H9 (cell line): ENCODE measurements at regions not wholly inside any gene's neighbourhood (a gene's known extent, or its start where the extent isn't known, plus 50 kb on each side); places are given as distances from the start of the nearest gene placed in this dataset.

Source experiments
- DNase-seq: peaks from one replicate; pipeline ENCODE4 v3.0.0-alpha.2; 2017
- H2AFZ ChIP-seq: one replicate; pipeline ENCODE4 v1.6.1; 2013; ENCODE audit warnings: mild to moderate bottlenecking, low read length, control low read depth, moderate library complexity
- H2AK5ac ChIP-seq: 2 replicates; pipeline ENCODE4 v1.6.1; 2013; ENCODE audit warnings: low read length, control low read depth, mixed read lengths; ENCODE audit not compliant: insufficient read length
- H2BK120ac ChIP-seq: one replicate; pipeline ENCODE4 v1.6.1; 2013; ENCODE audit warnings: low read depth, mild to moderate bottlenecking, low read length, control low read depth, inconsistent platforms; ENCODE audit not compliant: poor library complexity, severe bottlenecking
- H2BK12ac ChIP-seq: 2 replicates; pipeline ENCODE4 v1.6.1; 2013; ENCODE audit warnings: low read length, control low read depth, mixed read lengths, low read depth; ENCODE audit not compliant: insufficient read length
- H2BK15ac ChIP-seq: 2 replicates; pipeline ENCODE4 v1.6.1; 2013; ENCODE audit warnings: low read depth, low read length, control low read depth
- H2BK20ac ChIP-seq: one replicate; pipeline ENCODE4 v1.6.1; 2013; ENCODE audit warnings: low read depth, mild to moderate bottlenecking, low read length, control low read depth, inconsistent platforms; ENCODE audit not compliant: poor library complexity, severe bottlenecking
- H2BK5ac ChIP-seq: 2 replicates; pipeline ENCODE4 v1.6.1; 2013; ENCODE audit warnings: low read length, control low read depth, mixed read lengths; ENCODE audit not compliant: insufficient read length
- H3K14ac ChIP-seq: 2 replicates; pipeline ENCODE4 v1.6.1; 2013; ENCODE audit warnings: low read length, control low read depth; ENCODE audit not compliant: insufficient read depth
- H3K18ac ChIP-seq: 2 replicates; pipeline ENCODE4 v1.6.1; 2013; ENCODE audit warnings: low read depth, mild to moderate bottlenecking, mixed read lengths, low read length, control low read depth; ENCODE audit not compliant: insufficient read length
- H3K23ac ChIP-seq: 2 replicates; pipeline ENCODE4 v1.6.1; 2013; ENCODE audit warnings: low read length, control low read depth, mixed read lengths, low read depth; ENCODE audit not compliant: insufficient read length
- H3K23me2 ChIP-seq: 2 replicates; pipeline ENCODE4 v1.6.1; 2013; ENCODE audit warnings: low read depth, mild to moderate bottlenecking, mixed read lengths, low read length, control low read depth; ENCODE audit not compliant: insufficient read length, poor library complexity, severe bottlenecking
- H3K27ac ChIP-seq: 2 replicates; pipeline ENCODE4 v1.5.1; 2013; ENCODE audit warnings: low read length, control low read depth, mixed read lengths, low read depth; ENCODE audit not compliant: insufficient read length
- H3K27me3 ChIP-seq: 2 replicates; pipeline ENCODE4 v1.6.1; 2013; ENCODE audit warnings: low read length, control low read depth, inconsistent platforms; ENCODE audit not compliant: insufficient read depth
- H3K4ac ChIP-seq: 2 replicates; pipeline ENCODE4 v1.6.1; 2013; ENCODE audit warnings: low read depth, mild to moderate bottlenecking, control low read depth, inconsistent platforms, low read length, moderate library complexity
- H3K4me1 ChIP-seq: 2 replicates; pipeline ENCODE4 v1.6.1; 2013; ENCODE audit warnings: low read length, control low read depth, inconsistent platforms; ENCODE audit not compliant: insufficient read depth
- H3K4me2 ChIP-seq: 2 replicates; pipeline ENCODE4 v1.6.1; 2013; ENCODE audit warnings: low read length, control low read depth, mixed read lengths; ENCODE audit not compliant: insufficient read length, insufficient read depth
- H3K56ac ChIP-seq: 2 replicates; pipeline ENCODE4 v1.6.1; 2013; ENCODE audit warnings: low read depth, mild to moderate bottlenecking, mixed read lengths, low read length, control low read depth; ENCODE audit not compliant: insufficient read length
- H3K79me1 ChIP-seq: 2 replicates; pipeline ENCODE4 v1.6.1; 2013; ENCODE audit warnings: low read depth, mild to moderate bottlenecking, moderate library complexity, low read length, control low read depth, inconsistent platforms; ENCODE audit not compliant: insufficient read depth, poor library complexity, severe bottlenecking
- H3K79me2 ChIP-seq: 2 replicates; pipeline ENCODE4 v1.6.1; 2013; ENCODE audit warnings: low read length, control low read depth, inconsistent platforms; ENCODE audit not compliant: insufficient read depth
- H3K9ac ChIP-seq: 2 replicates; pipeline ENCODE4 v1.6.1; 2013; ENCODE audit warnings: low read length, control low read depth, mixed read lengths; ENCODE audit not compliant: insufficient read length; ENCODE audit errors: extremely low read depth
- H3K9me3 ChIP-seq: one replicate; pipeline ENCODE4 v1.6.1; 2013; ENCODE audit warnings: low read depth, low read length, inconsistent platforms; ENCODE audit not compliant: control insufficient read depth
- H3T11ph ChIP-seq: one replicate; pipeline ENCODE4 v1.6.1; 2013; ENCODE audit warnings: mild to moderate bottlenecking, low read length, control low read depth, inconsistent platforms
- H4K20me1 ChIP-seq: one replicate; pipeline ENCODE4 v1.6.1; 2013; ENCODE audit not compliant: control insufficient read depth, insufficient read length, insufficient read depth
- H4K5ac ChIP-seq: 2 replicates; pipeline ENCODE4 v1.6.1; 2013; ENCODE audit warnings: low read depth, mild to moderate bottlenecking, mixed read lengths, low read length, control low read depth; ENCODE audit not compliant: insufficient read length
- H4K8ac ChIP-seq: replicated peaks from 2 replicates; pipeline ENCODE4 v1.6.1; 2013; ENCODE audit warnings: low read length, control low read depth, mixed read lengths, low read depth; ENCODE audit not compliant: insufficient read length
- H4K91ac ChIP-seq: 2 replicates; pipeline ENCODE4 v1.6.1; 2013; ENCODE audit warnings: low read depth, mild to moderate bottlenecking, moderate library complexity, mixed read lengths, low read length, control low read depth; ENCODE audit not compliant: insufficient read length
- H3K27ac Mint-ChIP-seq, 3 experiments: 2 replicates in 2 of 3; 3 replicates in 1 of 3; pipeline ENCODE4 v1.8.0; 2020 to 2021; ENCODE audit warnings: mixed read lengths in 3 of 3, mild to moderate bottlenecking in 1 of 3, moderate library complexity in 1 of 3
- H3K27me3 Mint-ChIP-seq: 2 replicates; pipeline ENCODE4 v1.8.0; 2021; ENCODE audit warnings: low read depth, mild to moderate bottlenecking, moderate library complexity, mixed read lengths
- H3K36me3 Mint-ChIP-seq, 3 experiments: 2 replicates in 2 of 3; 3 replicates in 1 of 3; pipeline ENCODE4 v1.8.0; 2020 to 2021; ENCODE audit warnings: low read depth in 3 of 3, mixed read lengths in 3 of 3; ENCODE audit not compliant: insufficient read depth in 1 of 3
- H3K4me1 Mint-ChIP-seq, 2 experiments: 2 replicates each; pipeline ENCODE4 v1.8.0; 2020; ENCODE audit warnings: mixed read lengths in 2 of 2
- H3K4me3 Mint-ChIP-seq, 2 experiments: 2 replicates in 1 of 2; 3 replicates in 1 of 2; pipeline ENCODE4 v1.8.0; 2020 to 2021; ENCODE audit warnings: mild to moderate bottlenecking in 2 of 2, mixed read lengths in 2 of 2, moderate library complexity in 1 of 2
- H3K9me3 Mint-ChIP-seq, 2 experiments: 2 replicates in 1 of 2; 3 replicates in 1 of 2; pipeline ENCODE4 v1.8.0; 2020; ENCODE audit warnings: mild to moderate bottlenecking in 2 of 2, mixed read lengths in 2 of 2, moderate library complexity in 1 of 2
- WGBS: extraction: QIAGEN DNeasy Blood & Tissue Kit; methylation state at CpG from one replicate; pipeline ENCODE4 v1.1.7; 2013; ENCODE audit warnings: missing lambda C conversion rate, low lambda C conversion rate, mixed read lengths; ENCODE audit not compliant: insufficient read length; ENCODE audit errors: extremely low coverage; 5-methylcytosine and 5-hydroxymethylcytosine counted together
- TF ChIP-seq, protein P1 (sequence below): fragments of 200-600 bp; sonication (generic); conservative IDR thresholded peaks from 3 replicates; pipeline ENCODE4 v1.8.0; 2021; ENCODE audit warnings: antibody characterized with exemption, mild to moderate bottlenecking

DNA sequence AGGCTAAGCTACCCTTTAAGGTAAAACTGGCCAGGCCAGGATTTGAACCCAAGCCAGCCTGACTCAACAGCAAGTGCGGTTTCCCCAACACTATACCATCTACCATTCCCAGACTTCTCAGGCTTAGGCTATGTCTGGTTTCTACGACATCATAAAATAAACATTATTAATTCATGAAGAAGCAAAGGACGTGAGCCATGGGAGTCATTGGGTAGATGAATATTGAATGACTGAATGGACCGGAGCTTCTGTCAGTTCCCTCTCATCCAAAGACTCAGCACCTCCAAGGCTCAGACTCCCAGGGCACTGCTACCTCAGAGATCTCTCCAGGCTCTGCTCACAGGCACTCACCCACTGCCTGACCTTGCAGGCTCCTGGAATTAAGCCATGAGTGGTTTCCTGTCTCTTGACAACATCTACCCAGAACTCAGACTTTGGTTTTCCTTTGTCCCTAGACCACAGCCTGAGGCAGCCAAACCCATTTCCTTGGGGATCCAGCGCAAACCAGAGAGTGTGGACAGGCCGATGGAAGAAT lies 64.6 kb upstream of the STEAP1B start:
- no peaks in the 10 kb centered on the region for H3K23me2 ChIP-seq
- DNase-seq, result no peak
- no peak overlapping the region for H3K14ac ChIP-seq
- no peak overlapping the region for H2BK120ac ChIP-seq
- H3K4me3 Mint-ChIP-seq, result no peak overlapping the region
- TF ChIP-seq, protein P1, sequence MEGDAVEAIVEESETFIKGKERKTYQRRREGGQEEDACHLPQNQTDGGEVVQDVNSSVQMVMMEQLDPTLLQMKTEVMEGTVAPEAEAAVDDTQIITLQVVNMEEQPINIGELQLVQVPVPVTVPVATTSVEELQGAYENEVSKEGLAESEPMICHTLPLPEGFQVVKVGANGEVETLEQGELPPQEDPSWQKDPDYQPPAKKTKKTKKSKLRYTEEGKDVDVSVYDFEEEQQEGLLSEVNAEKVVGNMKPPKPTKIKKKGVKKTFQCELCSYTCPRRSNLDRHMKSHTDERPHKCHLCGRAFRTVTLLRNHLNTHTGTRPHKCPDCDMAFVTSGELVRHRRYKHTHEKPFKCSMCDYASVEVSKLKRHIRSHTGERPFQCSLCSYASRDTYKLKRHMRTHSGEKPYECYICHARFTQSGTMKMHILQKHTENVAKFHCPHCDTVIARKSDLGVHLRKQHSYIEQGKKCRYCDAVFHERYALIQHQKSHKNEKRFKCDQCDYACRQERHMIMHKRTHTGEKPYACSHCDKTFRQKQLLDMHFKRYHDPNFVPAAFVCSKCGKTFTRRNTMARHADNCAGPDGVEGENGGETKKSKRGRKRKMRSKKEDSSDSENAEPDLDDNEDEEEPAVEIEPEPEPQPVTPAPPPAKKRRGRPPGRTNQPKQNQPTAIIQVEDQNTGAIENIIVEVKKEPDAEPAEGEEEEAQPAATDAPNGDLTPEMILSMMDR, result no peak
- no peaks in the 10 kb centered on the region for H4K20me1 ChIP-seq
- H3K4ac ChIP-seq, result no peak overlapping the region
- H2BK20ac ChIP-seq, result no peak overlapping the region
- no peaks in the 10 kb centered on the region for H3K79me1 ChIP-seq
- H3K27ac Mint-ChIP-seq, result no peak overlapping the region
- H3K18ac ChIP-seq, result no peak overlapping the region
- H3K9ac ChIP-seq, result no peak overlapping the region
- no peak overlapping the region for H3T11ph ChIP-seq
- H2BK15ac ChIP-seq, result no peak overlapping the region
- H2AK5ac ChIP-seq, result no peak overlapping the region
- no peak overlapping the region for H3K4me2 ChIP-seq
- no peak overlapping the region for H2BK5ac ChIP-seq
- no peaks in the 10 kb centered on the region for H3K79me2 ChIP-seq
- no peak overlapping the region for H4K5ac ChIP-seq
- H3K36me3 Mint-ChIP-seq, result no peaks in the 10 kb centered on the region
- H3K23ac ChIP-seq, result no peak overlapping the region
- H4K8ac ChIP-seq, result no peak overlapping the region
- H2BK12ac ChIP-seq, result no peak overlapping the region
- no peak overlapping the region for H2AFZ ChIP-seq
- no CpG with 5 or more reads among the region's 6 CpGs for WGBS
- peaks cover 21% of the 10 kb centered on the region for H3K4me1 ChIP-seq
- peaks cover 53 to 57% of the 10 kb centered on the region in 2 experiments for H3K4me1 Mint-ChIP-seq
- H3K9me3 ChIP-seq, result no peaks in the 10 kb centered on the region
- H3K27me3 Mint-ChIP-seq, result no peaks in the 10 kb centered on the region
- H3K27ac ChIP-seq, result no peak overlapping the region
- no peak overlapping the region for H3K56ac ChIP-seq
- no peaks in the 10 kb centered on the region for H3K27me3 ChIP-seq
- no peak overlapping the region for H4K91ac ChIP-seq
- H3K9me3 Mint-ChIP-seq, result no peaks in the 10 kb centered on the region
